GM04503 (cell line): ENCODE measurements at regions not wholly inside any gene's neighbourhood (a gene's known extent, or its start where the extent isn't known, plus 50 kb on each side); places are given as distances from the start of the nearest gene placed in this dataset.

Experiments
- DNase-seq: peaks from one replicate; pipeline ENCODE4 v3.0.0-alpha.2; 2012; ENCODE audit warnings: low read depth

- DNase-seq: no peak
These were observed 60.3 kb upstream of the CSF3R start for GRCh38 chr1:36542962-36543515.

- no peak for DNase-seq
These were observed 59.6 kb upstream of the CSF3R start for GRCh38 chr1:36542024-36542961.

- DNase-seq: no peak
These were observed 57.3 kb upstream of the CSF3R start for GRCh38 chr1:36540056-36540455.

GRCh38 chr1:36539526-36539925 is 56.8 kb upstream of the CSF3R start:
- no peak for DNase-seq

- no peak for DNase-seq
These were observed 55.3 kb upstream of the CSF3R start for GRCh38 chr1:36537991-36538390.

GRCh38 chr1:36537190-36537768 is 54.6 kb upstream of the CSF3R start:
- no peak for DNase-seq

- no peak for DNase-seq
These were observed 54.0 kb upstream of the CSF3R start for GRCh38 chr1:36536727-36537126.

- no peak for DNase-seq
These were observed 52.1 kb upstream of the CSF3R start for GRCh38 chr1:36534711-36535412.

GRCh38 chr1:36533897-36534296 is 51.2 kb upstream of the CSF3R start:
- no peak for DNase-seq

GRCh38 chr1:36532810-36533401 is 50.2 kb upstream of the CSF3R start:
- DNase-seq: no peak
